Endothelial cell of umbilical vein (primary cell): ENCODE measurements at regions not wholly inside any gene's neighbourhood (a gene's known extent, or its start where the extent isn't known, plus 50 kb on each side); places are given as distances from the start of the nearest gene placed in this dataset.

Experiments used
- BruUV-seq: library from RNA; stranded (reverse); fragments of 400-500 nt; replicated peaks from 2 replicates; lab custom pipeline; 2021; lab: Mats Ljungman, UMichigan
- CTCF ChIA-PET: fragments of 300-600, 350-600 bp; sonication (Branson Sonifier 250); formaldehyde crosslinking; loops from one replicate; lab custom pipeline; 2021; ENCODE audit warnings: antibody characterized with exemption, inconsistent platforms; lab: Charles Lee
- POLR2A ChIA-PET: fragments of 300-600, 350-600 bp; sonication (Branson Sonifier 250); formaldehyde crosslinking; loops from one replicate; lab custom pipeline; 2021; ENCODE audit warnings: antibody characterized with exemption, inconsistent platforms; lab: Charles Lee
- DNase-seq: peaks from one replicate; pipeline ENCODE4 v3.0.0-alpha.2; 2011; ENCODE audit warnings: low read depth, low spot score
- FAIRE-seq: peaks from 2 replicates; lab custom pipeline; 2011; peaks lifted over from hg19 to GRCh38; lab: Jason Lieb, UNC
- H2AFZ ChIP-seq: 2 replicates; pipeline ENCODE4 v1.6.0; 2012; ENCODE audit warnings: low read depth, low read length, control low read depth, inconsistent platforms
- H3K27ac ChIP-seq: 2 replicates; pipeline ENCODE4 v1.5.1; 2011; ENCODE audit warnings: low read depth, mild to moderate bottlenecking, control low read depth, low read length, moderate library complexity; ENCODE audit not compliant: insufficient read depth
- H3K27me3 ChIP-seq, 2 experiments: 2 replicates each; pipeline versions ENCODE4 v1.6.0 to v1.6.1; 2011; ENCODE audit warnings: low read length in 2 of 2, mixed read lengths in 1 of 2; ENCODE audit not compliant: control insufficient read depth in 2 of 2, insufficient read depth in 2 of 2
- H3K36me3 ChIP-seq, 2 experiments: 2 replicates in 1 of 2; 3 replicates in 1 of 2; pipeline ENCODE4 v1.5.1; 2011; ENCODE audit warnings: low read length in 2 of 2, mild to moderate bottlenecking in 1 of 2, moderate library complexity in 1 of 2; ENCODE audit not compliant: control insufficient read depth in 2 of 2, insufficient read depth in 2 of 2; ENCODE audit errors: extremely low read depth in 1 of 2
- H3K4me1 ChIP-seq: 3 replicates; pipeline ENCODE4 v1.5.1; 2011; ENCODE audit warnings: mild to moderate bottlenecking, low read length; ENCODE audit not compliant: control insufficient read depth, insufficient read depth; ENCODE audit errors: extremely low read depth
- H3K4me2 ChIP-seq: 2 replicates; pipeline ENCODE4 v1.6.1; 2011; ENCODE audit warnings: low read length, control low read depth, mixed read lengths; ENCODE audit not compliant: insufficient read depth
- H3K4me3 ChIP-seq, 3 experiments: fragments of 200-600 bp in 1 of 3; sonication (generic), shearing (Covaris generic) in 1 of 3; replicated peaks in 1 of 3; 2 replicates each; pipeline ENCODE4 v1.5.1; 2011 to 2016; ENCODE audit warnings: control low read depth in 3 of 3, low read length in 3 of 3, mild to moderate bottlenecking in 2 of 3, inconsistent platforms in 1 of 3, low read depth in 1 of 3, moderate library complexity in 1 of 3; ENCODE audit not compliant: insufficient read depth in 1 of 3
- H3K79me2 ChIP-seq: 2 replicates; pipeline ENCODE4 v1.6.0; 2012; ENCODE audit warnings: low read length, inconsistent platforms; ENCODE audit not compliant: control insufficient read depth, insufficient read depth
- H3K9ac ChIP-seq: replicated peaks from 2 replicates; pipeline ENCODE3; 2011; ENCODE audit warnings: low read length, control low read depth; ENCODE audit not compliant: insufficient read depth; ENCODE audit errors: extremely low read depth
- H3K9me1 ChIP-seq: replicated peaks from 3 replicates; pipeline ENCODE4 v1.6.0; 2011; ENCODE audit warnings: mild to moderate bottlenecking, low read length; ENCODE audit not compliant: control insufficient read depth, insufficient read depth; ENCODE audit errors: extremely low read depth
- H3K9me3 ChIP-seq: replicated peaks from 2 replicates; pipeline ENCODE4 v1.5.1; 2012; ENCODE audit warnings: low read length, inconsistent platforms; ENCODE audit not compliant: control insufficient read depth, insufficient read depth
- H4K20me1 ChIP-seq: replicated peaks from 2 replicates; pipeline ENCODE3; 2011; ENCODE audit warnings: mild to moderate bottlenecking, low read length; ENCODE audit not compliant: control insufficient read depth, insufficient read depth; ENCODE audit errors: extremely low read depth
- EZH2 ChIP-seq: IDR thresholded peaks from 2 replicates; pipeline ENCODE4 v1.6.1; 2012; ENCODE audit warnings: borderline replicate concordance, low read depth, mild to moderate bottlenecking, moderate library complexity, low read length, inconsistent platforms; ENCODE audit not compliant: severe bottlenecking
- FOS ChIP-seq: IDR thresholded peaks from 2 replicates; pipeline ENCODE4 v1.6.1; 2011; ENCODE audit warnings: mild to moderate bottlenecking, low read length, moderate library complexity, borderline replicate concordance; ENCODE audit not compliant: insufficient read depth
- GATA2 ChIP-seq: IDR thresholded peaks from 2 replicates; pipeline ENCODE4 v1.7.0; 2011; ENCODE audit warnings: low read depth, mild to moderate bottlenecking, moderate library complexity, mixed read lengths, low read length; ENCODE audit not compliant: insufficient read length, insufficient read depth
- JUN ChIP-seq: IDR thresholded peaks from 2 replicates; pipeline ENCODE4 v1.6.1; 2011; ENCODE audit warnings: borderline replicate concordance, low read depth; ENCODE audit not compliant: insufficient read length, insufficient read depth
- MYC ChIP-seq: IDR thresholded peaks from one replicate; pipeline ENCODE4 v1.6.1; 2011; ENCODE audit warnings: mild to moderate bottlenecking, low read depth, low read length
- POLR2A ChIP-seq: IDR thresholded peaks from 2 replicates; pipeline ENCODE4 v1.6.1; 2012; ENCODE audit warnings: low read depth, mild to moderate bottlenecking, control low read depth, low read length
- POLR2AphosphoS5 ChIP-seq: IDR thresholded peaks from 2 replicates; pipeline ENCODE4 v1.6.1; 2012; ENCODE audit warnings: low read depth, mild to moderate bottlenecking, control low read depth, low read length, moderate library complexity; ENCODE audit not compliant: insufficient read depth
- dilution Hi-C: fragments of 300-500 bp; cut with MboI; formaldehyde crosslinking; loops from one replicate; pipeline ENCODE4 v1.15.0; 2019; ENCODE audit warnings: low sequenced_read_pairs; ENCODE audit not compliant: extremely low pct_ligation_motif_present
- intact Hi-C: fragments of 100-400 bp; cut with micrococcal nuclease; formaldehyde crosslinking; loops from one replicate; pipeline ENCODE4 v1.10.0; 2022
- TF ChIP-seq, protein P1 (sequence below): IDR thresholded peaks from 2 replicates; pipeline ENCODE4 v1.6.1; 2011; ENCODE audit not compliant: insufficient read depth, insufficient read length
- TF ChIP-seq, protein P2 (sequence below), 2 donors: IDR thresholded peaks; 1 replicate in 1 of 2; 2 replicates in 1 of 2; pipeline ENCODE4 v1.5.1; 2011; ENCODE audit warnings: low read length in 2 of 2, mild to moderate bottlenecking in 2 of 2, moderate library complexity in 2 of 2, control low read depth in 1 of 2, inconsistent platforms in 1 of 2, low read depth in 1 of 2; ENCODE audit not compliant: insufficient read depth in 1 of 2; ENCODE audit errors: extremely low read depth in 1 of 2

DNA sequence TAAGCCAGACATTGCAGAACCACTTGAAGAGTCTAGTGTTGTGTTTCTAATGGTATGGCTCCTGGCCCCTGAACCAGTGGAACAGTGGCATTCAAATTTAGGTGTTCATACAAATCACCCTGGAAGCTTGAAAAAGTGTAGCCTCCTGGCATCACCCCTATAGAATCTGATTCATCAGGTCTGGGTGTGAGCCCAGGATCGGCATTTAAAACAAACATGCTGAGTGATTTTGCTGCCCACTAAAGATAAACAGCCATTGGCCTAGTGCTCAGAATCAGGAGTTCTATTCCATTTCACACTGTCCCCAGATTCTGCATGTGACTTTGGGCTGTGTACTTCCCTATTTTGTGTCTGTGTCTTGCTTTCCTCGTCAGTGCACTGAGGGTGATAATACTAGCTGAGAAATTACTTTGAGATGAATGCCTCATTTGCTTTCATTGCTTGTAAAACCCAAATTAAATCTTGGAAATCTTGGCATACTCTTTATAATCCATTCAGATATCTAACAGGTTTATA lies 241.5 kb upstream of the CLINT1 start:
- dilution Hi-C loops: no loop called here
- Histone ChIP-seq H3K4me3 (no peak overlapping the region), H3K4me2 (no peak overlapping the region), H2AFZ (no peak overlapping the region), H3K27ac (no peak overlapping the region), H3K9me1 (no peaks in the 10 kb centered on the region), H3K79me2 (no peaks in the 10 kb centered on the region), H3K9me3 (no peaks in the 10 kb centered on the region), H3K9ac (no peak overlapping the region), H4K20me1 (no peaks in the 10 kb centered on the region), H3K36me3 (no peaks in the 10 kb centered on the region), H3K27me3 (no peaks in the 10 kb centered on the region), H3K4me1 (no peaks in the 10 kb centered on the region)
- intact Hi-C loops: no loop called here
- POLR2A ChIA-PET: no interaction called here
- TF ChIP-seq GATA2 (no peak), FOS (no peak), EZH2 (no peak), POLR2AphosphoS5 (no peak), POLR2A (no peak), JUN (no peak), MYC (no peak)
- TF ChIP-seq, protein P1, sequence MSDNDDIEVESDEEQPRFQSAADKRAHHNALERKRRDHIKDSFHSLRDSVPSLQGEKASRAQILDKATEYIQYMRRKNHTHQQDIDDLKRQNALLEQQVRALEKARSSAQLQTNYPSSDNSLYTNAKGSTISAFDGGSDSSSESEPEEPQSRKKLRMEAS: no peak
- TF ChIP-seq, protein P2, sequence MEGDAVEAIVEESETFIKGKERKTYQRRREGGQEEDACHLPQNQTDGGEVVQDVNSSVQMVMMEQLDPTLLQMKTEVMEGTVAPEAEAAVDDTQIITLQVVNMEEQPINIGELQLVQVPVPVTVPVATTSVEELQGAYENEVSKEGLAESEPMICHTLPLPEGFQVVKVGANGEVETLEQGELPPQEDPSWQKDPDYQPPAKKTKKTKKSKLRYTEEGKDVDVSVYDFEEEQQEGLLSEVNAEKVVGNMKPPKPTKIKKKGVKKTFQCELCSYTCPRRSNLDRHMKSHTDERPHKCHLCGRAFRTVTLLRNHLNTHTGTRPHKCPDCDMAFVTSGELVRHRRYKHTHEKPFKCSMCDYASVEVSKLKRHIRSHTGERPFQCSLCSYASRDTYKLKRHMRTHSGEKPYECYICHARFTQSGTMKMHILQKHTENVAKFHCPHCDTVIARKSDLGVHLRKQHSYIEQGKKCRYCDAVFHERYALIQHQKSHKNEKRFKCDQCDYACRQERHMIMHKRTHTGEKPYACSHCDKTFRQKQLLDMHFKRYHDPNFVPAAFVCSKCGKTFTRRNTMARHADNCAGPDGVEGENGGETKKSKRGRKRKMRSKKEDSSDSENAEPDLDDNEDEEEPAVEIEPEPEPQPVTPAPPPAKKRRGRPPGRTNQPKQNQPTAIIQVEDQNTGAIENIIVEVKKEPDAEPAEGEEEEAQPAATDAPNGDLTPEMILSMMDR (IDR thresholded peaks at IDR 0.05; ENCODE audit: extremely low read depth in 1 of 2, insufficient read depth in 1 of 2, low read depth in 1 of 2, low read length in 2 of 2): no peak
- no peak for DNase-seq
- CTCF ChIA-PET: no interaction called here
- FAIRE-seq: no peak
- BruUV-seq: no TSS peak
